ENCODE measurements at regions not wholly inside any gene's neighbourhood (a gene's known extent, or its start where the extent isn't known, plus 50 kb on each side); places are given as distances from the start of the nearest gene placed in this dataset.

DNA sequence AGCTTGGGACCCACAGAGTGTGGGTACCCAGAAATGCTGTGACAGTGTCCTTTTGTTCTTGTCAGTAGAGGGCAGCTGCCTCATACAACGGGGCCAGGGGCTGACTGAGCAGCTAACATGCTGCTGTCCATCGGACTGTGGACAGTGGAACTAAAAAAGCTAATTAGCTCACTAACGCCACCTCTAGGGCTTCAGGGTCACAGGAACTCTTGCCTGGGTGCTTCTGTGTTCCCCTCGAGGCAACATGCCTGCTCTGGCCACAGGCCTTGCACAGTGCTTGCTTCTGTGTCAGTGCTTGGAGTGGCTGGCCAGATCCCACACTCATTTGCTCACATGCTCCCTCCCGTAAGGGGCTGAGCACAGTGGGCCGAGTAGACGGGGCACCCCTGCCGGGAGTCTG, 377.0 kb downstream of the OLFM4 start:
- no peak for DNase-seq (ENCODE audit: insufficient read length, low spot score, missing footprints)
- H3K9me3 ChIP-seq (ENCODE audit: low read depth, low read length) = no peaks in the 10 kb centered on the region
- no peak overlapping the region for H2AFZ ChIP-seq (ENCODE audit: low read length)
- H3K36me3 ChIP-seq (ENCODE audit: insufficient read depth, low read length) = no peaks in the 10 kb centered on the region
- no peak overlapping the region for H3K4me2 ChIP-seq (ENCODE audit: insufficient read depth, low read length)
- no peak overlapping the region for H3K4me3 ChIP-seq (ENCODE audit: insufficient read depth, low read length)
- no peaks in the 10 kb centered on the region for H4K20me1 ChIP-seq (ENCODE audit: insufficient read depth, low read length)
- H3K4me1 ChIP-seq (ENCODE audit: insufficient read depth, low read length) = no peaks in the 10 kb centered on the region
- H3K27me3 ChIP-seq (ENCODE audit: insufficient read depth, low read length) = no peaks in the 10 kb centered on the region
- TF ChIP-seq, protein P1, sequence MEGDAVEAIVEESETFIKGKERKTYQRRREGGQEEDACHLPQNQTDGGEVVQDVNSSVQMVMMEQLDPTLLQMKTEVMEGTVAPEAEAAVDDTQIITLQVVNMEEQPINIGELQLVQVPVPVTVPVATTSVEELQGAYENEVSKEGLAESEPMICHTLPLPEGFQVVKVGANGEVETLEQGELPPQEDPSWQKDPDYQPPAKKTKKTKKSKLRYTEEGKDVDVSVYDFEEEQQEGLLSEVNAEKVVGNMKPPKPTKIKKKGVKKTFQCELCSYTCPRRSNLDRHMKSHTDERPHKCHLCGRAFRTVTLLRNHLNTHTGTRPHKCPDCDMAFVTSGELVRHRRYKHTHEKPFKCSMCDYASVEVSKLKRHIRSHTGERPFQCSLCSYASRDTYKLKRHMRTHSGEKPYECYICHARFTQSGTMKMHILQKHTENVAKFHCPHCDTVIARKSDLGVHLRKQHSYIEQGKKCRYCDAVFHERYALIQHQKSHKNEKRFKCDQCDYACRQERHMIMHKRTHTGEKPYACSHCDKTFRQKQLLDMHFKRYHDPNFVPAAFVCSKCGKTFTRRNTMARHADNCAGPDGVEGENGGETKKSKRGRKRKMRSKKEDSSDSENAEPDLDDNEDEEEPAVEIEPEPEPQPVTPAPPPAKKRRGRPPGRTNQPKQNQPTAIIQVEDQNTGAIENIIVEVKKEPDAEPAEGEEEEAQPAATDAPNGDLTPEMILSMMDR (IDR thresholded peaks at IDR 0.05; ENCODE audit: extremely low read depth, low read depth, low read length) = no peak
- no peak overlapping the region for H3K27ac ChIP-seq (ENCODE audit: low read depth, low read length)
- no peaks in the 10 kb centered on the region for H3K79me2 ChIP-seq (ENCODE audit: insufficient read depth, low read length)

DNA sequence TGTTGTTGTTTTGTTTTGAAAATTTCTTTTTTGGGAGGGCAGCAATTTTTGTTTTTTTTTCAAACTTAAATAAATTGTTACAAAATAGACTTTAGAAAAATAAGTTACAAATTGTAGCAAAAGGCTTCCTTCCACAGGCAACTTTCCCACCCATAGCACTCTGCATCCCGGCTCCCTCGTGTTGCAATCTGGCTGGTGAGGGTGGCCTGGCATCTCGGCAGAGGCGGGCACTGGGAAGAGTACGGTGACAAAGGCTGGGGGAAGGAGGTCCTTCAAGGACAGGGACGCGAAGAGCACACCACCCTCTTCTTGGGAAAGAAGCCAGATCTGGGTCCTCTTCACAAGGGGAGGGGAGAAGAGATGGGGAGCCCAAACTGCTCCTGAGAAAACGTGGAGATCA, 379.7 kb downstream of the OLFM4 start:
- Histone ChIP-seq H2AFZ (ENCODE audit: low read length) (no peak overlapping the region), H3K27ac (ENCODE audit: low read depth, low read length) (no peak overlapping the region), H3K4me2 (ENCODE audit: insufficient read depth, low read length) (no peak overlapping the region), H3K79me2 (ENCODE audit: insufficient read depth, low read length) (no peaks in the 10 kb centered on the region), H3K9me3 (ENCODE audit: low read depth, low read length) (peaks cover under 1% of the 10 kb centered on the region), H3K4me3 (ENCODE audit: insufficient read depth, low read length) (no peak overlapping the region), H3K36me3 (ENCODE audit: insufficient read depth, low read length) (no peaks in the 10 kb centered on the region), H4K20me1 (ENCODE audit: insufficient read depth, low read length) (no peaks in the 10 kb centered on the region), H3K27me3 (ENCODE audit: insufficient read depth, low read length) (no peaks in the 10 kb centered on the region), H3K4me1 (ENCODE audit: insufficient read depth, low read length) (no peaks in the 10 kb centered on the region)
- TF ChIP-seq, protein P1 (IDR thresholded peaks at IDR 0.05; ENCODE audit: extremely low read depth, low read depth, low read length) = no peak
- DNase-seq (ENCODE audit: insufficient read length, low spot score, missing footprints) = no peak

DNA sequence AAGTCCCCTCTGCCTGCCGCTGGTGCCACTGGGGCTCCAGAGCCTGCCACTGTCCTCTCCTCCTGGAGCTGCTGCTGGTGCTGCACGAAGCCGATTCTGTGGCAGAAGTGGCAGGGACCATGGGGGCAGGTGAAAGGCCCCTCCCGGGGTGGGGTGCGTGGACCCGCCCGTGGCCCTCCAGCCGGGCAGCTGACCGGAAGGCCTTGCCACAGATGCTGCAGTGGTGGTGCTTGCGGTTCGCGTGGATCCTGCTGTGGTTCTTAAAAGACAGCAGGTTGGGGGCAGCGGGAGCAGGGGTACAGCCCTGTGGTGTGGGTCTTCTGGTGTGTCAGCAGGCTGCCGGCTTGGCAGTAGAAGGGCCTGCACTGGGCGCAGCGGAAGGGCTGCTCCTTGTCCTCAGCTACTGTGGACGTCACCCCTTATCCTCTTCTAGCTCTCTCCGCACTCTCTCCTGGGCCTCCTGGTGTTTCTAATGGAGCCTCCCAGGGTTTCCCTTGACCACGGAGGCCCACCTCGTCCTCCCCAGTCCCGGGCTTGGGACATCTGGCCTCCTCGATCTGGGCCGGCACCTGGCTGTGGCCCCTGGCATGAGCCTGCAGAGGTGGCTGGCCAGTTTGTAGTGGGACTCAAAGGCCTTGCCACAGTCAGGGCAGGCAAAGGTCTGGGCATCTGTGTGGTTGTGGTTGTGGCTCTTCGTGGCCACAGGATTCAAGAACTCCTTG, 380.4 kb downstream of the OLFM4 start:
- Histone ChIP-seq H3K4me2 (ENCODE audit: insufficient read depth, low read length) (no peak overlapping the region), H3K9me3 (ENCODE audit: low read depth, low read length) (peaks cover 2% of the 10 kb centered on the region), H3K79me2 (ENCODE audit: insufficient read depth, low read length) (no peaks in the 10 kb centered on the region), H3K36me3 (ENCODE audit: insufficient read depth, low read length) (no peaks in the 10 kb centered on the region), H3K4me1 (ENCODE audit: insufficient read depth, low read length) (no peaks in the 10 kb centered on the region), H3K4me3 (ENCODE audit: insufficient read depth, low read length) (no peak overlapping the region), H4K20me1 (ENCODE audit: insufficient read depth, low read length) (no peaks in the 10 kb centered on the region), H2AFZ (ENCODE audit: low read length) (no peak overlapping the region), H3K27me3 (ENCODE audit: insufficient read depth, low read length) (no peaks in the 10 kb centered on the region), H3K27ac (ENCODE audit: low read depth, low read length) (no peak overlapping the region)
- DNase-seq (ENCODE audit: insufficient read length, low spot score, missing footprints) = no peak
- TF ChIP-seq, protein P1 (IDR thresholded peaks at IDR 0.05; ENCODE audit: extremely low read depth, low read depth, low read length) = no peak

DNA sequence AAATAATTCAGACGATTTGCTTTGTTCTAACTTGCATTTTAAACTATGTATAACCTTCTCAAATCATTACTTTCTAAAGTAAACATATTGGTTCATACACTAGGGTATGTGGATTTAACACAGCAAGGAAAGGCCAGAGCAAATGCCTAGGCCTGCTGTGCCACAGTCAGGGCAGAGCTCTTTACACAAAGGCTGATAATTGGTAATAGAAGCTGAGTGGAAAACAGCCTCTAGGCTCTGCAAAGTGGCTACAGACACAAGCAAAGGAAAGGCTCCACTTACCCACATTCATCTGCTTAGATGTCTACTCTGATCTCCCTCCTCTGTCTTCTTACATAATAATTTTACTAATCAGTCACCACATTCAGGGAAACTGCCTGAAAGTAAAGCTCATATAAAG, 382.9 kb downstream of the OLFM4 start:
- Histone ChIP-seq H2AFZ (ENCODE audit: low read length) (no peak overlapping the region), H3K27ac (ENCODE audit: low read depth, low read length) (no peak overlapping the region), H4K20me1 (ENCODE audit: insufficient read depth, low read length) (no peaks in the 10 kb centered on the region), H3K9me3 (ENCODE audit: low read depth, low read length) (peaks cover 3% of the 10 kb centered on the region), H3K4me1 (ENCODE audit: insufficient read depth, low read length) (no peaks in the 10 kb centered on the region), H3K4me3 (ENCODE audit: insufficient read depth, low read length) (no peak overlapping the region), H3K4me2 (ENCODE audit: insufficient read depth, low read length) (no peak overlapping the region), H3K36me3 (ENCODE audit: insufficient read depth, low read length) (no peaks in the 10 kb centered on the region), H3K79me2 (ENCODE audit: insufficient read depth, low read length) (no peaks in the 10 kb centered on the region), H3K27me3 (ENCODE audit: insufficient read depth, low read length) (no peaks in the 10 kb centered on the region)
- TF ChIP-seq, protein P1 (IDR thresholded peaks at IDR 0.05; ENCODE audit: extremely low read depth, low read depth, low read length) = no peak
- no peak for DNase-seq (ENCODE audit: insufficient read length, low spot score, missing footprints)
